Ectodermal cell (in vitro differentiated cells): ENCODE measurements at regions not wholly inside any gene's neighbourhood (a gene's known extent, or its start where the extent isn't known, plus 50 kb on each side); places are given as distances from the start of the nearest gene placed in this dataset.

Experiments
- H3K27ac ChIP-seq: 2 replicates; pipeline ENCODE4 v1.7.0; 2013; ENCODE audit warnings: mild to moderate bottlenecking, low read depth, low read length; ENCODE audit not compliant: insufficient read depth, poor library complexity, severe bottlenecking
- H3K27me3 ChIP-seq: 2 replicates; pipeline ENCODE4 v1.7.0; 2013; ENCODE audit warnings: mild to moderate bottlenecking, low read length; ENCODE audit not compliant: insufficient read depth, control insufficient read depth, poor library complexity, severe bottlenecking
- H3K36me3 ChIP-seq: one replicate; pipeline ENCODE4 v1.7.0; 2013; ENCODE audit warnings: low read length; ENCODE audit not compliant: control insufficient read depth, insufficient read depth
- H3K4me1 ChIP-seq: one replicate; pipeline ENCODE4 v1.7.0; 2013; ENCODE audit warnings: low read length; ENCODE audit not compliant: control insufficient read depth, insufficient read depth
- H3K4me3 ChIP-seq: 2 replicates; pipeline ENCODE4 v1.7.0; 2013; ENCODE audit warnings: low read depth, low read length, control low read depth; ENCODE audit not compliant: insufficient read depth
- H3K9me3 ChIP-seq: 2 replicates; pipeline ENCODE4 v1.7.0; 2013; ENCODE audit warnings: mild to moderate bottlenecking, low read length, moderate library complexity; ENCODE audit not compliant: control insufficient read depth
- WGBS, 2 experiments: methylation state at CpG; one replicate each; pipeline ENCODE4 v1.1.7; 2013; ENCODE audit warnings: missing lambda C conversion rate in 2 of 2; 5-methylcytosine and 5-hydroxymethylcytosine counted together

DNA sequence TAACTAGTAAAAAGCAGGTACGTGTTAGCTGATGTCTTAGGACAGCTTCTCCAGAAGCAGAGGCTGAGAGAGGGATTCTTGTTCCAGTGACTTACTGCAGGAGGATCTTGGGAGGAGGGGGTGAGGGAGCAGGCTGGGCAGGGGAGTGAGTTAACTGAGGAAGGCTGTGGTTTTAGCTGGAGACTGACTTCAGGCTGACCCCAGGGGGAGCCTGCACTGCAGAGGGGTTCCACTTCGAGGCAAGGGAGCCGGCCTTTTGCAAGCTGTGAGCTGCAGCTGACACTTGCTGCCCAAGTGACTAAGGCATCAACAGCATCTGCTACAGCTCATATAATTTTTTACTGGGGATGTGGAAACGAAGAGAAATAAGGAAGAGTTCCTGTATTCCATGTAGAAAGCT lies 50.4 kb upstream of the SOD1 start:
- Histone ChIP-seq H3K27me3 (no peaks in the 10 kb centered on the region), H3K36me3 (no peaks in the 10 kb centered on the region), H3K27ac (no peak overlapping the region), H3K9me3 (no peaks in the 10 kb centered on the region), H3K4me1 (peaks cover 7% of the 10 kb centered on the region), H3K4me3 (no peak overlapping the region)
- 71% methylated on average over 4 of the region's 4 CpGs for WGBS, 2 experiments

DNA sequence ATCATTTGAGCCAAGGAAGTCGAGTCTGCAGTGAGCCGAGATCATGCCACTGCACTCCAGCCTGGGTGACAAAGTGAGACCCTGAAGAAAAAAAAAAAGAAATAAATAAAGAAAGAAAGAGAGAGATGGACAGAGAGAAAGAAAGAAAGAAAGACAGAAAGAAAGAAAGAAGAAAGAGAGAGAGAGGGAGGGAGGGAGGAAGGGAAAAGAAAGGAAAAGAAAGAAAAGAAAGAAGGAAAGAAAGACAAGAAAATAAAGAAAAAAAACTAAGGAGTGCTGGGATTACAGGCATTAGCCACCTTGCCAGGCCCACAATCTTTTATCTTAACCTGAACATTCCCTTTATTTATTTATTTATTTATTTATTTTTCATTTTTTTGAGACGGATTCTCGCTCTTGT lies 51.7 kb upstream of the SOD1 start:
- Histone ChIP-seq H3K27me3 (no peaks in the 10 kb centered on the region), H3K36me3 (no peaks in the 10 kb centered on the region), H3K4me3 (no peak overlapping the region), H3K4me1 (peaks cover 4% of the 10 kb centered on the region), H3K27ac (no peak overlapping the region), H3K9me3 (no peaks in the 10 kb centered on the region)
- WGBS, 2 experiments: 93 to 95% methylated on average over 4 of the region's 4 CpGs

DNA sequence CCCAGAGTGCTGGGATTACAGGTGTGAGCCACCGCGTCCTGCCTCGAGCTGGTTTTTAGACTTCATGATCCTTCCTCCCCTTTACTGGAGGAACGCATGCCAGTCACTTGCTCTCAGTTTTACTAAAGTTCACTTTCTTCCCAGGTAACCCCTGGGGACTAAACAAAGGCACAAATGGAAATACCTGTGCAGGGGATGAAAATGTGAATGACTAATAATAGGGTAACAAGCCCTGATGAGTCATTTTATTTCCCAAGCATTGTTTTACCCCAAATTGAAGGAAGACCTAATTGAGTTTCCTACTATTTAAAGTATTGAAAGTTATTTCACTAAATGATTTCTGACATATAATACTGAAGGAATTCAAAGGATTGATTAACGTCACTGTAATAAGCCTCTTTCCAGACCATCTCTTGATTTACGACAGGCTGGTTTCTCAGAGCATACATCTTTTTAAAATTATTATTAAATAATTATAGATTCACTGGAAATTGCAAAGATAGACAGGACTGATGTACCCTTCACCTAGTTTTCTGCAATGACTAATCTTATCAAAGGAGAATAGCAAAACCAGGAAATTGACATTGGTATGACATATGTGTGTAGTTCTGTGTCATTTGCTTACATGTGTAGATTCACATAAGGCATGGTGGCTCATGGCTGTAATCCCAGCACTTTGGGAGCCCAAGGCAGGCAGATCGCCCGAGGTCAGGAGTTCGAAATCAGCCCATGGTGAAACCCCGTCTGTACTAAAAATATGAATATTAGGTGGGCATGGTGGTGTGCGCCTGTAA lies 53.2 kb upstream of the SOD1 start:
- Histone ChIP-seq H3K4me3 (no peak overlapping the region), H3K36me3 (no peaks in the 10 kb centered on the region), H3K4me1 (no peaks in the 10 kb centered on the region), H3K27ac (no peak overlapping the region), H3K9me3 (no peaks in the 10 kb centered on the region), H3K27me3 (no peaks in the 10 kb centered on the region)
- WGBS, 2 experiments: 89 to 92% methylated on average over 9 to 10 of the region's 11 CpGs

DNA sequence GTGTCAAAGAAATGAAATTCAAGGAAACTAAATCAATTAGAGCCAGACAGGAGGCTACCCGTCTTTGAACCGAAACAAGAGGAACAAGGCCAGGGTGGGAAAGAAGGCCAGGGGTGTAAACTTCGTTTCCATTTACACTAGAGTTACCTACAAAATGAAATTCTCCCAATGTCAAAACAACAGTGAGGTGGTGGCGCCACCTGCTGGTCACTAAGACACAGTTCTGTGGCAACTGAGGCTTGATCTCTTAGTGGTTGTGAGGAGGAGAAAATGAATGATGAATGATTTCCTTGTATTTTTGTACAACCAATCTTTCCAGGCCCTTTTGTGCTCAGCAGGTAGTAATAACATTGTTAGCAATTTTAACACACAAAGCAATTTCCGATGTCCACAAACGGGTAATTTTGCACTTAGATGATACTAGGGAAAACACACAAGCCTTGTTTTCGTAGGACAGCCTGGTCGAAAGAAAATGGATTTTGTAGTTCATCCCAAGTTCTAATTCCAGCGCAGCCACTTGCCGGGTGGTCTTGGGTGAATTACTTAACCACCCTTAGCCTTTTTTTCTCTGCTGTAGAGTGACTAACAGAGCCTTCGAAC lies 54.8 kb upstream of the SOD1 start:
- Histone ChIP-seq H3K36me3 (no peaks in the 10 kb centered on the region), H3K4me1 (no peaks in the 10 kb centered on the region), H3K27me3 (no peaks in the 10 kb centered on the region), H3K9me3 (no peaks in the 10 kb centered on the region), H3K27ac (no peak overlapping the region), H3K4me3 (no peak overlapping the region)
- WGBS, 2 experiments: 45 to 52% methylated on average over 11 of the region's 11 CpGs

DNA sequence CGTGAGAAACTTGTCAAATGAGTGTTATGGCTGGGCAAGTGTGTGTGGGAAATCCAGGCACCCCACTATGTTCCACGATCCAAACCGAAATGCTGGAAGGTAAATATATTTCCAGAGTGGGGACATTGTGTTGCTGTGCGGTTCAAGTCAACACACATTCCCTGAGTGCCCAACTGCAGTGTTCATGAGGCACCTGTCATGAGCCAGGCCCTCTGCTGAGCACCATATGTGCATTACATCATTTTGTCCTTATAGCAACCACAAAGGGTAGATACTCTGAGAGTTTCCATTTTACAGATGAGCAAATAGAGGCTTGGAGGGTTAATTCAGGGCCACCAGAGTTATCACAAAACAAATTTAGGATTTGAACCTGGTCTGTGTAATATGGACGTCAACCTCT lies 59.9 kb upstream of the SOD1 start:
- Histone ChIP-seq H3K4me3 (no peak overlapping the region), H3K9me3 (no peaks in the 10 kb centered on the region), H3K4me1 (no peaks in the 10 kb centered on the region), H3K36me3 (no peaks in the 10 kb centered on the region), H3K27ac (no peak overlapping the region), H3K27me3 (no peaks in the 10 kb centered on the region)
- WGBS, 2 experiments: 93 to 94% methylated on average over 5 of the region's 5 CpGs

DNA sequence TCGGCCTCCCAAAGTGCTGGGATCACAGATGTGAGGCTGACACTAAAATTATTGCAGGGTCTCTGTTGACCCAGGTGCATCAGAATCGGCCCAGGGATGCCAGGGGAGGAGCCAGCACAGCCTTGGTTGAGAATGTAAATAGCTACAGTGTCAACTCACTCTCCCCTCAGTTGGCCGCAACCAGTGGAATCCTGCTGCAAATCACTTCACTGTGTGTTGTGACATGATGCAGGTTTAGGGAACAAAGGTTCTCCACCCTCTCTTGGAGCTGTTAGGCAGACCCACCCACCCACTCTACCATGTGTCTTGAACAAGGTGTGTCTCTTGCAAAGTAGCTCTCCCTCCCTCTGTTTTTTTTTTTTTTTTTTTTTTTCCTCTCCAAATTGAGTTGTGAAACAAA lies 60.5 kb upstream of the SOD1 start:
- WGBS, 2 experiments: 75 to 84% methylated on average over 3 of the region's 3 CpGs
- Histone ChIP-seq H3K27me3 (no peaks in the 10 kb centered on the region), H3K36me3 (no peaks in the 10 kb centered on the region), H3K27ac (no peak overlapping the region), H3K4me1 (no peaks in the 10 kb centered on the region), H3K9me3 (no peaks in the 10 kb centered on the region), H3K4me3 (no peak overlapping the region)

DNA sequence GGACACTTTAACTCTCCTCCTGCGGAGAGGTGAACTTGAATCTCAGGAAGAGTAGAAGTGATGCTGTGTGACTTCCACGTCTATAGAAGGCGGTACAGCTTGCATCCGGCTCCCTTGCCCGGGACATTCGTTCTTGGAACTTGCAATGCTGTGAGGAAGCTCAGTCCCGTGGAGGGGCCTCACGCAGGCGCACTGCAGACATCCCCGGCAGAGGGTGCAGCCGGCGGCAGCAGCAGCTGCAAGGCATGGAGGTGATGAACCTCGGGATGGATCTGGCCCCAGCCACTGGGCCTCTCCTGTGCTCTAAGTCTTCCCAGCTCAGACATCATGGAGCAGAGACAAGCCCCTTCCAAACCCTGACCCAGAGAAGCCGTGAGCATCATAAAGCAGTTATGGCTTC lies 61.8 kb upstream of the SOD1 start:
- WGBS, 2 experiments: 93 to 95% methylated on average over 14 of the region's 14 CpGs
- peaks cover 8% of the 10 kb centered on the region for H3K4me1 ChIP-seq

DNA sequence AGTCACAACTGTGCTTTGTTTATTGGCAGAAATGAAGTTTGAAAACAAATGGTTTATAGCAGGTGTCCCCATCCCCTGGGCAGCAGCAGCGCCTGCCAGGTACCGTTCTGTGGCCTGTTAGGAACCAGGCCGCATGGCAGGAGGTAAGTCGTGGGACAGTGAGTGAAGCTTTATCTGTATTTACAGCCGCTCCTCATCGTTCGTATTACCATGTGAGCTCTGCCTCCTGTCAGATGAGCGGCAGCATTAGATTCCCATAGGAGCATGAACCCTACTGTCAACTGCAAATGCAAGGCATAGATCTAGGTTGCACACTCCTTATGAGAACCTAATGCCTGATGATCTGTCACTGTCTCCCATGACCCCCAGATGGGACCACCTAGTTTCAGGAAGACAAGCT lies 63.4 kb upstream of the SOD1 start:
- 96% methylated on average over 8 of the region's 8 CpGs for WGBS, 2 experiments
- H3K27ac ChIP-seq: no peak overlapping the region
- no peaks in the 10 kb centered on the region for H3K36me3 ChIP-seq
- H3K4me3 ChIP-seq: no peak overlapping the region
- H3K4me1 ChIP-seq: peaks cover 8% of the 10 kb centered on the region
- no peaks in the 10 kb centered on the region for H3K9me3 ChIP-seq
- no peaks in the 10 kb centered on the region for H3K27me3 ChIP-seq

More for the DNA sequence above, 61.8 kb upstream of the SOD1 start:
- H3K4me3 ChIP-seq: no peak overlapping the region
- no peak overlapping the region for H3K27ac ChIP-seq
- no peaks in the 10 kb centered on the region for H3K36me3 ChIP-seq
- no peaks in the 10 kb centered on the region for H3K27me3 ChIP-seq
- H3K9me3 ChIP-seq: no peaks in the 10 kb centered on the region

DNA sequence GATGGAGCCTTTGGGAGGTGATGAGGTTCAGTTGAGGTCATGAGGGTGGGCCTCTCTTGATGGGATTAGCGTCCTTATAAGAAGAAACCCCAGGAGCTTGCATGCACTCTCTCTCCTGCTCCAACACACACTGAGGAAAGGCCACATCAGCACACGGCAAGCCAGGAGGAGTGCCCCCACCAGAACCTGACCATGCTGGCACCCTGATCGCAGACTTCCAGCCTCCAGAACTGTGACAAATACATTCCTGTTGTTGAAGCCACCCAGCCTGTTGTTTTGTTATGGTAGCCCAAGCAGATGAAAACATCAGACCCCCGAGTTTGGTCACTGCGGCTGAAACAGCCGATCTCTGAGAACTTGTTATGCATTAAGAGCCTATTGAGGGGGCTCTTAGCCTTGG lies 64.8 kb upstream of the SOD1 start:
- Histone ChIP-seq H3K4me1 (peaks cover 8% of the 10 kb centered on the region), H3K27ac (no peak overlapping the region), H3K4me3 (no peak overlapping the region), H3K9me3 (no peaks in the 10 kb centered on the region), H3K36me3 (no peaks in the 10 kb centered on the region), H3K27me3 (no peaks in the 10 kb centered on the region)
- 90 to 91% methylated on average over 6 of the region's 6 CpGs for whole genome bisulfite sequencing, 2 experiments

DNA sequence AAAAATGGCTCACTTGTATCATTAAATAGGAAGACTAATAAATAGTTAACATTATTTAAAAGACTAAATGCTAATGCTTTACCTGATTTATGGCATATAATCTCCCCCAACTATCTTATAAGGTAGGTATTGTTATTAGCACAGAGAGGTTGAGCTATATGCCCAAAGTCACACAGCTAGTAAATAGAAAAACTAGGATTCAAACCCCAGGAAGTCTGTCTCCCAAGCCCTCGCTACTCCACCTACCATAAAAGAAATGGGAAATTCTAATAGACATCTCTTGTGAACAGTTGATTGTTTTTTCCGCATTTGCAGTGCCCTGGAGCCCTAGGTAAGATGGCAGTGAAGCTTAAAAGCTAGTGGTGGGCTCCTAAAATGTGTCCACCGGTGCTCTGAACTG lies 65.2 kb upstream of the SOD1 start:
- Histone ChIP-seq H3K27me3 (no peaks in the 10 kb centered on the region), H3K36me3 (no peaks in the 10 kb centered on the region), H3K27ac (no peak overlapping the region), H3K4me3 (no peak overlapping the region), H3K4me1 (peaks cover 8% of the 10 kb centered on the region), H3K9me3 (no peaks in the 10 kb centered on the region)
- WGBS, 2 experiments: 91 to 95% methylated on average over 2 to 3 of the region's 3 CpGs
